ENCODE measurements at regions not wholly inside any gene's neighbourhood (a gene's known extent, or its start where the extent isn't known, plus 50 kb on each side); places are given as distances from the start of the nearest gene placed in this dataset.

- no peak overlapping the region for H3K27ac ChIP-seq
- TF ChIP-seq CTCF (IDR thresholded peaks at IDR 0.05) (no peak), POLR2A (IDR thresholded peaks at IDR 0.05) (no peak)
- WGBS, 2 donors, result 6 to 9% methylated on average over 1 of the region's 1 CpG
- intact Hi-C loops (cut with DNase I), result no loop called here
- H3K27me3 ChIP-seq, result no peaks in the 10 kb centered on the region
- H3K36me3 ChIP-seq, result no peaks in the 10 kb centered on the region
- no peaks in the 10 kb centered on the region for H3K9me3 ChIP-seq
- no peaks in the 10 kb centered on the region for H3K4me1 ChIP-seq
- DNase-seq, result no peak
- no peak overlapping the region for H3K4me3 ChIP-seq (replicated peaks in 1 of 3)
These were observed 745.2 kb downstream of the KCNA4 start for GRCh38 chr11:29271616-29272015.

- no peak for TF ChIP-seq POLR2A (IDR thresholded peaks at IDR 0.05)
- no peak for TF ChIP-seq CTCF (IDR thresholded peaks at IDR 0.05)
These were observed 748.1 kb downstream of the KCNA4 start for GRCh38 chr11:29268733-29269132.

GRCh38 chr11:29265792-29266191, 751.0 kb downstream of the KCNA4 start:
- H3K9me3 ChIP-seq, result no peaks in the 10 kb centered on the region
- DNase-seq, result no peak
- WGBS, 2 donors, result 82 to 83% methylated on average over 3 of the region's 3 CpGs
- intact Hi-C loops (cut with DNase I), result no loop called here
- H3K4me3 ChIP-seq (replicated peaks in 1 of 3), result no peak overlapping the region
- H3K27me3 ChIP-seq, result no peaks in the 10 kb centered on the region
- H3K4me1 ChIP-seq, result no peaks in the 10 kb centered on the region
- no peak overlapping the region for H3K27ac ChIP-seq
- H3K36me3 ChIP-seq, result no peaks in the 10 kb centered on the region
- TF ChIP-seq CTCF (IDR thresholded peaks at IDR 0.05) (no peak), POLR2A (IDR thresholded peaks at IDR 0.05) (no peak)

More at GRCh38 chr11:29268733-29269132, 748.1 kb downstream of the KCNA4 start:
- intact Hi-C loops (cut with DNase I), result no loop called here
- H3K9me3 ChIP-seq, result no peaks in the 10 kb centered on the region
- DNase-seq, result no peak
- 94 to 95% methylated on average over 2 of the region's 2 CpGs for WGBS, 2 donors
- H3K27ac ChIP-seq, result no peak overlapping the region
- no peaks in the 10 kb centered on the region for H3K27me3 ChIP-seq
- H3K4me3 ChIP-seq (replicated peaks in 1 of 3), result no peak overlapping the region
- H3K36me3 ChIP-seq, result no peaks in the 10 kb centered on the region
- no peaks in the 10 kb centered on the region for H3K4me1 ChIP-seq

GRCh38 chr11:29265381-29265780, 751.4 kb downstream of the KCNA4 start:
- Histone ChIP-seq H3K4me1 (no peaks in the 10 kb centered on the region), H3K36me3 (no peaks in the 10 kb centered on the region), H3K4me3 (replicated peaks in 1 of 3) (no peak overlapping the region), H3K27me3 (no peaks in the 10 kb centered on the region), H3K9me3 (no peaks in the 10 kb centered on the region), H3K27ac (no peak overlapping the region)
- TF ChIP-seq POLR2A (IDR thresholded peaks at IDR 0.05), result no peak
- no peak for TF ChIP-seq CTCF (IDR thresholded peaks at IDR 0.05)
- no peak for DNase-seq
- intact Hi-C loops (cut with DNase I), result no loop called here

GRCh38 chr11:29263971-29264682, 752.7 kb downstream of the KCNA4 start:
- TF ChIP-seq CTCF (IDR thresholded peaks at IDR 0.05) (no peak), POLR2A (IDR thresholded peaks at IDR 0.05) (no peak)
- Histone ChIP-seq H3K9me3 (no peaks in the 10 kb centered on the region), H3K4me1 (no peaks in the 10 kb centered on the region), H3K36me3 (no peaks in the 10 kb centered on the region), H3K4me3 (replicated peaks in 1 of 3) (no peak overlapping the region), H3K27ac (no peak overlapping the region), H3K27me3 (no peaks in the 10 kb centered on the region)
- 80 to 87% methylated on average over 5 of the region's 5 CpGs for whole genome bisulfite sequencing, 2 donors
- intact Hi-C loops (cut with DNase I), result no loop called here
- no peak for DNase-seq

All from thyroid gland (tissue), 4 donors.